ENCODE measurements at regions not wholly inside any gene's neighbourhood (a gene's known extent, or its start where the extent isn't known, plus 50 kb on each side); places are given as distances from the start of the nearest gene placed in this dataset.

- DNase-seq (ENCODE audit: low read depth, low spot score) = no peak
- no peak overlapping the region for H3K27ac ChIP-seq
These were observed 55.5 kb upstream of the SLC8A1 start for GRCh38 chr2:40507432-40507831.

GRCh38 chr2:40510304-40510703, 58.4 kb upstream of the SLC8A1 start:
- H3K27ac ChIP-seq = no peak overlapping the region
- no peak for DNase-seq (ENCODE audit: low read depth, low spot score)

- DNase-seq (ENCODE audit: low read depth, low spot score) = no peak
- no peak overlapping the region for H3K27ac ChIP-seq
These were observed 59.8 kb upstream of the SLC8A1 start for GRCh38 chr2:40511661-40512213.

- DNase-seq (ENCODE audit: low read depth, low spot score) = no peak
- no peak overlapping the region for H3K27ac ChIP-seq
These were observed 60.4 kb upstream of the SLC8A1 start for GRCh38 chr2:40512256-40512655.

- no peak overlapping the region for H3K27ac ChIP-seq
- no peak for DNase-seq (ENCODE audit: low read depth, low spot score)
These were observed 61.3 kb upstream of the SLC8A1 start for GRCh38 chr2:40513201-40513600.

- DNase-seq (ENCODE audit: low read depth, low spot score) = no peak
- no peak overlapping the region for H3K27ac ChIP-seq
These were observed 64.7 kb upstream of the SLC8A1 start for GRCh38 chr2:40516604-40517003.

GRCh38 chr2:40528564-40528963, 76.7 kb upstream of the SLC8A1 start:
- DNase-seq (ENCODE audit: low read depth, low spot score) = no peak
- no peak overlapping the region for H3K27ac ChIP-seq

- H3K27ac ChIP-seq = no peak overlapping the region
- no peak for DNase-seq (ENCODE audit: low read depth, low spot score)
These were observed 79.5 kb upstream of the SLC8A1 start for GRCh38 chr2:40531359-40531758.

GRCh38 chr2:40534528-40534927, 82.6 kb upstream of the SLC8A1 start:
- no peak overlapping the region for H3K27ac ChIP-seq
- DNase-seq (ENCODE audit: low read depth, low spot score) = no peak

- H3K27ac ChIP-seq = no peak overlapping the region
- DNase-seq (ENCODE audit: low read depth, low spot score) = no peak
These were observed 84.1 kb upstream of the SLC8A1 start for GRCh38 chr2:40535972-40536371.

- DNase-seq (ENCODE audit: low read depth, low spot score) = no peak
- H3K27ac ChIP-seq = no peak overlapping the region
These were observed 88.1 kb upstream of the SLC8A1 start for GRCh38 chr2:40540026-40540425.

- DNase-seq (ENCODE audit: low read depth, low spot score) = peak; percentile 18
- H3K27ac ChIP-seq = no peak overlapping the region
These were observed 91.5 kb upstream of the SLC8A1 start for GRCh38 chr2:40543381-40543780.

- no peak overlapping the region for H3K27ac ChIP-seq
- DNase-seq (ENCODE audit: low read depth, low spot score) = no peak
These were observed 92.2 kb upstream of the SLC8A1 start for GRCh38 chr2:40544072-40544471.

- no peak for DNase-seq (ENCODE audit: low read depth, low spot score)
- H3K27ac ChIP-seq = no peak overlapping the region
These were observed 93.8 kb upstream of the SLC8A1 start for GRCh38 chr2:40545645-40546044.

GRCh38 chr2:40546439-40547191, 94.7 kb upstream of the SLC8A1 start:
- no peak overlapping the region for H3K27ac ChIP-seq

GRCh38 chr2:40548521-40548920, 96.6 kb upstream of the SLC8A1 start:
- no peak for DNase-seq (ENCODE audit: low read depth, low spot score)

More at GRCh38 chr2:40546439-40547191, 94.7 kb upstream of the SLC8A1 start:
- DNase-seq (ENCODE audit: low read depth, low spot score) = no peak

GRCh38 chr2:40550085-40550484, 98.2 kb upstream of the SLC8A1 start:
- no peak for DNase-seq (ENCODE audit: low read depth, low spot score)
- H3K27ac ChIP-seq = no peak overlapping the region

More at GRCh38 chr2:40548521-40548920, 96.6 kb upstream of the SLC8A1 start:
- no peak overlapping the region for H3K27ac ChIP-seq

- DNase-seq (ENCODE audit: low read depth, low spot score) = no peak
- no peak overlapping the region for H3K27ac ChIP-seq
These were observed 99.2 kb upstream of the SLC8A1 start for GRCh38 chr2:40551081-40551480.

- no peak overlapping the region for H3K27ac ChIP-seq
- DNase-seq (ENCODE audit: low read depth, low spot score) = no peak
These were observed 102.9 kb upstream of the SLC8A1 start for GRCh38 chr2:40554665-40555294.

GRCh38 chr2:40556293-40556692, 104.4 kb upstream of the SLC8A1 start:
- H3K27ac ChIP-seq = no peak overlapping the region
- DNase-seq (ENCODE audit: low read depth, low spot score) = no peak

GRCh38 chr2:40556739-40557138, 104.8 kb upstream of the SLC8A1 start:
- no peak overlapping the region for H3K27ac ChIP-seq
- DNase-seq (ENCODE audit: low read depth, low spot score) = no peak

- DNase-seq (ENCODE audit: low read depth, low spot score) = no peak
- no peak overlapping the region for H3K27ac ChIP-seq
These were observed 106.9 kb upstream of the SLC8A1 start for GRCh38 chr2:40558761-40559160.
